ENCODE measurements at regions not wholly inside any gene's neighbourhood (a gene's known extent, or its start where the extent isn't known, plus 50 kb on each side); places are given as distances from the start of the nearest gene placed in this dataset.

GRCh38 chr3:30169487-30169886, 436.9 kb upstream of the TGFBR2 start:
- DNase-seq (ENCODE audit: low spot score): peak; percentile 11

GRCh38 chr3:30170681-30171438, 435.5 kb upstream of the TGFBR2 start:
- DNase-seq (ENCODE audit: low spot score): no peak

GRCh38 chr3:30174357-30174756, 432.0 kb upstream of the TGFBR2 start:
- DNase-seq (ENCODE audit: low spot score): no peak

- DNase-seq (ENCODE audit: low spot score): no peak
Measured at GRCh38 chr3:30180310-30181177, 425.9 kb upstream of the TGFBR2 start.

GRCh38 chr3:30181178-30181465, 425.3 kb upstream of the TGFBR2 start:
- DNase-seq (ENCODE audit: low spot score): no peak

DNA sequence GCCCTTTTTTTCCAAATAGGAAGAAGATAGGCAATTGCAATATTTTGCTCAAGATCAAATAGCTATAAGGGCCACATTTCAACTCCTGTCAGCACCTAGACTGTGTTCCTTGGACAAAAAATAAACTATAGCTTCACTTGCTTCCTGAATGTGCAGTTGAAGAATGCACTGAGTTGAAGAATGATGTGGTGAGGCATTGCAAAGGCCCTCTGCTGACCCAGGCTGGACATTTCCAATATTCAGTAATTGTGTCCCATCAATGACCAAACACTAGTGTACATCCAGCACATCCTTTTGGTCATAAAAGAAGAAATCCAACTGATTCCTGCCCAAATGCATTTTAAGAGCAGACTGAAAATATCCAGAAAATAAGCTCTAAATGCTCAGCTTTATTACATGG, 424.8 kb upstream of the TGFBR2 start:
- DNase-seq (ENCODE audit: low spot score): no peak

DNA sequence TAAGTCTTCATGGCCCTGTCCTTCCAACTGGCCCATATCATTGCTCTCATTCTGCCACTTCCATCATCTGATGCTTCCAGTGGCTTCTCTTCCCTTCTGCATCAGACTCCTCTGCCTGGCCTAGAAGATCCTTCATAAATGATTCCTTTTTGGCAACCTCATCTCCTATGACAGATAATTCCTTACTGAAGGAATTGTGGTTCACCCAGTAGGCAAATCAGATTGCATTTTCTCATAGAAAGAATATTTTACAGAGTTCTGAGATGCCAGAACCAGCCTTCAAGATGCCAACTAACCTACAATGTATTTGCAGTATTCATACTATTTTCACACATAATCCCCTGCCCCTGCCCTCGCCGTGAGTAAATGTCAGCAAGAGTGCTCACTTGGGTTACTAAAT, 423.0 kb upstream of the TGFBR2 start:
- no peak for DNase-seq (ENCODE audit: low spot score)

DNA sequence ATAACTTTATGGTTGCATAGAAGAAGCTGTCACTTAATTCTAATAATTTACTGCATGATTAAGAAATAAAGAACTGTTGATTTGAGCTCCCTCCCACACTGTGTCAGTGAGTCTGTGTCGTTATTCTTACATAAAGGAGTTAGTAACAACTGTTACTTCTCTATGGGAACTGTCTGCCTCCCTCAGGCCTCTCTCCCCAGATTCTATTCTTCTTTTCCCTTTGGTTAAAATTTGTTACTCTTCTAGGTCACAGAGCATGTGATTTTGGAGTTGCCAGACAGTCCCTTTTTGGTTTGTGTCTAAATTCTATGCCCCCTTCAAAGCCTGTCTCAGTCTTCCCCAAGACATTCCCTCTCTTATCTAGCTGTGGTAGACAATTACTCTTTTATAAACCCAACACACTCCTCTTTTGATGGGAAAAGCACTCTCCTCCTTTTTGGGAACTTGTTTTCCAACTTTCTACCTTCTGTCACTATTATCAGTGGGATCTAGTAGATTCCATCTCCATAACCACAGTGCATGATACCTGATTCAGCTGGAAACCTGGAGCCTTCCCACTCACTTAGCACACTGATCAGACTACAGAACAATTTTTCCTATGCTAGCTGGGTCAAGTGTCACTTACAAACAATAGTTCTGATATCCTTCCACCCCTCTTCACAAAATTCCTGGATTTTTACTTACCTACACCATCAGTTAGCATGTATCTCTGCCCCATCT, 422.1 kb upstream of the TGFBR2 start:
- DNase-seq (ENCODE audit: low spot score): no peak

GRCh38 chr3:30185872-30186271, 420.5 kb upstream of the TGFBR2 start:
- no peak for DNase-seq (ENCODE audit: low spot score)

- no peak for DNase-seq (ENCODE audit: low spot score)
Measured at GRCh38 chr3:30186741-30187219, 419.6 kb upstream of the TGFBR2 start.

DNA sequence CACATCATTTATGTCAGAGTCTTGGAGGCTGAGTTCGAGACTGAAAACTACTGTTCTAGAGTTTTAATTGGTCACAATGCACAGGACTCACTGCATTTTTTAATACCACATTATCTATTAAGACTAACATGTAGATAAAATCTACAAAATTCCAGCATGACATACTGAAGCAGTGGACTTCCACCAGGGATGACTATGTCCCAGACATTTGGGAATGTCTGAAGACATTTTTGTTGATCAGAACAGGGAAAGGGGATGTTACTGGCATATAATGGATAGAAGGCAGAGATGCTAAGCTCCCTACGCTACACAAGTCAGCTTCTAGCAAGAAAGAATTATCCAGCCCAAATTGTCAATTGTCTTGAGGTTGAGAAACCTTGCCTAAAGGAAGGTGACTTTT, 419.0 kb upstream of the TGFBR2 start:
- no peak for DNase-seq (ENCODE audit: low spot score)

DNA sequence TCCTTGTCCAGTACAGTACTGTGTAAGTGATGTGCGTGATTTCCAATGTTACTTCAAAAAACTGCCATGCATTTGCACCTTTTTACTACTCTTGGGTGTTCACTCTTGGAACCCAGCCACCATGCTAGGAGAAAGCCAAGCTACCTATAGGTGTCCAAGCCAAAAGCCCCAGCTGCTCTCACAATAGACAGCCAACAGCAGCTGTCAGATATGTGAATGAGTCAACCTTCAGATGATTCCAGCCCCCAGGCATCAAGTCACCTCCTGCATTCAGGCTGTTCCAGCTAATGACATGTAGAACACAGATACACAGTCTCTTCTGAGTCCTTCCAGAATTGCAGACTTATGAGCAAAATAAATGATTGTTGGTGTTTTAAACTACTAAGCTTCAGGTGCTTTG, 417.7 kb upstream of the TGFBR2 start:
- no peak for DNase-seq (ENCODE audit: low spot score)

DNA sequence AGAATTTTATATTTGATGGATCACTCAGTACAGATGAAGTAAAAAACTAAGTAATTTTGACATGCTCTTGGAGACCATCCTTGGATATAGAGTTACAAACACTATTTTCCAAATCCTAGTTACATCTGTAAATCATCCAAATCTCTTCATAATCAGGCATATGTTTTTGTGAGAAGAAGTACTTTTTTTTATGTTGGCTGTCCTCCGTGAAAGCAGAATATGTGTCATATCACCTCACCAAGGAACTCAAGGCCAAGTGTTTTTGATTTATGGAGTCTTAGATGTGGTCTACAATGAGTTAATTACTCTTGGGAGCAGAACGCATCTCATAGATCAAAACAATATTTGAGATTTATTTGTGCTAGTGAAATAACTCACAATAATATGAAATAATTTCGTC, 416.5 kb upstream of the TGFBR2 start:
- DNase-seq (ENCODE audit: low spot score): no peak

DNA sequence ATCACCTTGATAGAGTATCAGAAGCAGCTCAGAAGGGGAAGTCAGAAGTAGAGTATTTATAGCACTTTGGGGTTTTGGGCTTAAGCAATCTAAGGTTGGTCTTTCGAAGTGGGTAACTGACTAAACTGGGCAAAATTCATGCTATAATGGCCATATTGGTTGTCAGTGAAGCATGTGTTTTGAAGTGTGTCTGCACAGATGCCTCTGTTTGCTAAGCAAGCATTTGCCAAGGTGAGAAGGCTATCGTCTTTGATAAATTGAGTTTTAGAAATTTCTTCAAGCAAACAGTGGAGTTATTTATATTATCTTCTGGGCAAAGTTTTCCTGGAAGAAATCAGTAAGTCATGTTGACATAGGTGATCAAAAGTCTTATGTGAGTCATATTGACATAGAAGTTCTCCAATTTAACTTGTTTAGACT, 412.8 kb upstream of the TGFBR2 start:
- no peak for DNase-seq (ENCODE audit: low spot score)

GRCh38 chr3:30195352-30195751, 411.0 kb upstream of the TGFBR2 start:
- DNase-seq (ENCODE audit: low spot score): no peak

DNA sequence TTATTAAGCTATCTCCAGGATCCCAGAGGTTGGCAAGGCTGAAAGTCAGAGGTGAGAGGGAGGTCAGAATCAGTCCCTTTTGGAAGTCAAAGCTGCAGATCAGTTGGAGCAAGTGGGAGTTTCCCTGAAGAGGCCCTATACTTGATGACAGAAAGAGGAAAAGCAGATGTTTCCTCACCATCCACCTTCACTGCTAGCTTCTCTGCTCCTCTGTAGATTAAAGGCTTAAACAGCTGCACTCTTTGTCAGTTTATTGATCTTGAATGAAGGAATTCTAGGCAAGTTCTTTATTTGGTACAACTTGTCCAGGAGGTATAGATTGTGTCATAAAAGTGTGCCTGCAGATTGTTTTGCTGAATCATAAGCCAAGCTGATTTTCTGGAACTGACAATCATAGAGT, 408.2 kb upstream of the TGFBR2 start:
- DNase-seq (ENCODE audit: low spot score): no peak

- peak; percentile 43 for DNase-seq (ENCODE audit: low spot score)
Measured at GRCh38 chr3:30199096-30199759, 407.2 kb upstream of the TGFBR2 start.

GRCh38 chr3:30199855-30200254, 406.5 kb upstream of the TGFBR2 start:
- DNase-seq (ENCODE audit: low spot score): no peak

GRCh38 chr3:30201715-30202114, 404.7 kb upstream of the TGFBR2 start:
- DNase-seq (ENCODE audit: low spot score): no peak

GRCh38 chr3:30203301-30203700, 403.1 kb upstream of the TGFBR2 start:
- no peak for DNase-seq (ENCODE audit: low spot score)

- no peak for DNase-seq (ENCODE audit: low spot score)
Measured at GRCh38 chr3:30204126-30204525, 402.3 kb upstream of the TGFBR2 start.

GRCh38 chr3:30206051-30206450, 400.4 kb upstream of the TGFBR2 start:
- DNase-seq (ENCODE audit: low spot score): no peak

Measured in putamen (tissue), 1 donor.